ENCODE measurements at regions not wholly inside any gene's neighbourhood (a gene's known extent, or its start where the extent isn't known, plus 50 kb on each side); places are given as distances from the start of the nearest gene placed in this dataset.
A peak's percentile ranks its signal among the peaks of the same experiment; 100 is the strongest.

- no peak overlapping the region for H3K27ac ChIP-seq
- TF ChIP-seq CTCF (conservative IDR thresholded peaks at IDR 0.05) (no peak), ZFX (IDR thresholded peaks at IDR 0.05) (no peak)
Observed at GRCh38 chr11:123257370-123257769, 62.3 kb upstream of the CLMP start.

GRCh38 chr11:123255909-123256308, 60.9 kb upstream of the CLMP start:
- TF ChIP-seq ZFX (IDR thresholded peaks at IDR 0.05) (no peak), CTCF (conservative IDR thresholded peaks at IDR 0.05) (no peak)
- H3K27ac ChIP-seq: no peak overlapping the region

- TF ChIP-seq CTCF (conservative IDR thresholded peaks at IDR 0.05) (no peak), ZFX (IDR thresholded peaks at IDR 0.05) (no peak)
- no peak overlapping the region for H3K27ac ChIP-seq
Observed at GRCh38 chr11:123254357-123254756, 59.3 kb upstream of the CLMP start.

GRCh38 chr11:123253911-123254310, 58.9 kb upstream of the CLMP start:
- no peak overlapping the region for H3K27ac ChIP-seq
- TF ChIP-seq CTCF (conservative IDR thresholded peaks at IDR 0.05) (no peak; the same call in 1 of the 2 replicates), ZFX (IDR thresholded peaks at IDR 0.05) (no peak)

GRCh38 chr11:123253223-123253622, 58.2 kb upstream of the CLMP start:
- no peak overlapping the region for H3K27ac ChIP-seq
- no peak for TF ChIP-seq ZFX (IDR thresholded peaks at IDR 0.05)
- peak; percentile 30 for TF ChIP-seq CTCF (conservative IDR thresholded peaks at IDR 0.05)

- no peak for TF ChIP-seq CTCF (conservative IDR thresholded peaks at IDR 0.05)
- H3K27ac ChIP-seq: no peak overlapping the region
Observed at GRCh38 chr11:123251657-123252344, 56.8 kb upstream of the CLMP start.

GRCh38 chr11:123250892-123251656, 56.0 kb upstream of the CLMP start:
- TF ChIP-seq CTCF (conservative IDR thresholded peaks at IDR 0.05) (no peak), ZFX (IDR thresholded peaks at IDR 0.05) (no peak)
- H3K27ac ChIP-seq: no peak overlapping the region

Measured in C4-2B (cell line).